PC-3 (cell line): ENCODE measurements at regions not wholly inside any gene's neighbourhood (a gene's known extent, or its start where the extent isn't known, plus 50 kb on each side); places are given as distances from the start of the nearest gene placed in this dataset.

Experiments
- CTCF ChIP-seq: fragments of 300-600 bp; sonication (generic); conservative IDR thresholded peaks from 2 replicates; pipeline ENCODE4 v1.5.1; 2017; ENCODE audit warnings: antibody characterized with exemption, low read depth, mild to moderate bottlenecking, low read length
- EZH2 ChIP-seq: fragments of 300-600 bp; sonication (generic); IDR thresholded peaks from one replicate; pipeline ENCODE4 v1.6.1; 2017; ENCODE audit warnings: antibody characterized with exemption, mild to moderate bottlenecking, low read length; ENCODE audit not compliant: unreplicated experiment
- EZH2phosphoT487 ChIP-seq: fragments of 300-600 bp; sonication (generic); IDR thresholded peaks from 2 replicates; pipeline ENCODE4 v1.6.1; 2018; ENCODE audit warnings: mild to moderate bottlenecking, antibody characterized with exemption, low read length, borderline replicate concordance

DNA sequence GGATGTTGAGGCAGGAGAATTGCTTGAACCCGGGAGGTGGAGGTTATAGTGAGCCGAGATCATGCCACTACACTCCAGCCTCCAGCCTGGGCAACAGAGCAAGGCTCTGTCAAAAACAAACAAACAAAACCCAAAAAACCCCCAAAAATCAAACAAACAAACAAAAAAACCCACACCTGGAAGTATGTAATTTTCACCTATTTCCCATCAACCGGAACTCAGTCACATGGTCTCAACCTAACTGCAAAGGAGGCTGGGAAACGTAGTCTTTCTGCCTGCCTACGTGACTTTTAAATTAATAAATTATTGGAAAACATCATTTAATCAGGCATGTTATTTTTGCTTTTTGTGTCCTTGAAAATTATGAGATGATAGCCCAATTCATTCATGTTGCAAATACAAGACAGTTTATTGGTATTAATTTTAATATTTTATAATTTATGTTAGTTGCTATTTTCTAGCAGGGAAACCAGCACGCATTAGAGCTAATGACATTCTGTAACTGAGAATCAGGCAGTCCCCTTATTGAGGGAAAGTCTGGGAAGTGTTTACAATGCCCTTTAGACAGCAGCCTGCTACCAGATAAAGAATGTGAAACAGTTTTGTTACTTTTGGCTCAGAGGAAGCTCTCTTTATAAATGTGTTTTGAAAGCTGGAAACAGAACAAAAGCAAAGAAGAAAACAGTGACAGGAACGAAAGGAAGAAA lies 110.3 kb downstream of the NXNL2 start:
- no peak for TF ChIP-seq CTCF
- TF ChIP-seq EZH2 = no peak
- TF ChIP-seq EZH2phosphoT487 = no peak
